ENCODE measurements at regions not wholly inside any gene's neighbourhood (a gene's known extent, or its start where the extent isn't known, plus 50 kb on each side); places are given as distances from the start of the nearest gene placed in this dataset.

DNA sequence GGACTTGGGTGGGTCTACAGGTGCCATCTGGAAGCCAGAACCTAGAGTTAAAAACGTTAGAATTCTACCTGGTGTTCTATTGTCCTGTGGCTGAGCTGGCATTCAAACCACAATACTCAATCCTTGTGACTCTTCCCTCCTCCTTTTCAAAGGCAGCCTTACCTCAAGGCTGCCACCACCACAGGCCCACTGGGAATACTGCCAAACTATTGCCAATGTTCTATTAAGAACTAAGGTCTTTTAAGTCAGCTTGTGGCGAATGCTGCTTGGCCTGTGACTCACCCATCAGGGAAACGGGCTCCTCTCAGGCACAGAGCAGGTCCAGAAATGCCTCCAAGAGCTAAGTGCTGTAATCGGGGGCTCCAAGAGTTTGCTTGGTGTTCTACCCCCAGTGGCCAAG, 1008.4 kb downstream of the JRKL start:
- H3K27ac ChIP-seq = no peak overlapping the region
- intact Hi-C loops (cut with DNase I) = no loop called here
- no peak for TF ChIP-seq CTCF (IDR thresholded peaks at IDR 0.05)
- H3K9me3 ChIP-seq = no peaks in the 10 kb centered on the region
- ATAC-seq (no peak), DNase-seq (no peak)
- no peaks in the 10 kb centered on the region for H3K27me3 ChIP-seq
- H3K4me3 ChIP-seq = no peak overlapping the region
- no peaks in the 10 kb centered on the region for H3K36me3 ChIP-seq
- H3K4me1 ChIP-seq = no peaks in the 10 kb centered on the region

- Histone ChIP-seq H3K27ac (no peak overlapping the region), H3K9me3 (peaks cover 6% of the 10 kb centered on the region), H3K4me3 (no peak overlapping the region), H3K4me1 (no peaks in the 10 kb centered on the region), H3K36me3 (no peaks in the 10 kb centered on the region), H3K27me3 (no peaks in the 10 kb centered on the region)
- no peak for TF ChIP-seq CTCF (IDR thresholded peaks at IDR 0.05)
- intact Hi-C loops (cut with DNase I) = no loop called here
- ATAC-seq (peak; percentile 27), DNase-seq (peak; percentile 31)
Measured at GRCh38 chr11:97409141-97409540, 1019.3 kb downstream of the JRKL start.

- DNase-seq (no peak), ATAC-seq (no peak)
- Histone ChIP-seq H3K4me1 (no peaks in the 10 kb centered on the region), H3K27ac (no peak overlapping the region), H3K4me3 (no peak overlapping the region), H3K9me3 (peaks cover 6% of the 10 kb centered on the region), H3K27me3 (no peaks in the 10 kb centered on the region), H3K36me3 (no peaks in the 10 kb centered on the region)
- intact Hi-C loops (cut with DNase I) = no loop called here
- TF ChIP-seq CTCF (IDR thresholded peaks at IDR 0.05) = no peak
Measured at GRCh38 chr11:97414801-97415200, 1025.0 kb downstream of the JRKL start.

DNA sequence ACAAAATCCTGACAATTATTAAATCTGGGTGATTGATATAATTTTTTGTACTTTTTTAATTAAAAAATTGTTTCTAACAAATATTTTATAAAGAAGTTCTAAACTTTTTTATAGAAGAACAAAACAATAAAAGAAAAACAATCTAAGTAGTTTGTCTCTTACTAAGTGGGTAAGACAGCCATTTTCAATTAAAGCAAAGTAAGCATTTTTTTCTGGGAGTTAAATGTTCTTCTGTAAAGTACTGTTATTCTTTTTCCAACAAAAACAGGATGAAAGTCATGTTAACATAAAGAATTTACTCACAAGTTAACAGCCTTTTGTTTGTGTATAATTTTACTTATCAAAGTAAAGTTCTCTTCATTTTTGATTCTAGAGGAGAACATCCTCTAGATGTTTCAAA, 1029.9 kb downstream of the JRKL start:
- Histone ChIP-seq H3K36me3 (no peaks in the 10 kb centered on the region), H3K9me3 (no peaks in the 10 kb centered on the region), H3K4me3 (no peak overlapping the region), H3K27me3 (no peaks in the 10 kb centered on the region), H3K27ac (no peak overlapping the region), H3K4me1 (no peaks in the 10 kb centered on the region)
- no peak for TF ChIP-seq CTCF (IDR thresholded peaks at IDR 0.05)
- no peak for DNase-seq
- intact Hi-C loops (cut with DNase I) = no loop called here
- ATAC-seq = no peak

- intact Hi-C loops (cut with DNase I) = no loop called here
- no peak for TF ChIP-seq CTCF (IDR thresholded peaks at IDR 0.05)
- no peak for ATAC-seq
Measured at GRCh38 chr11:97428247-97428790, 1038.5 kb downstream of the JRKL start.

DNA sequence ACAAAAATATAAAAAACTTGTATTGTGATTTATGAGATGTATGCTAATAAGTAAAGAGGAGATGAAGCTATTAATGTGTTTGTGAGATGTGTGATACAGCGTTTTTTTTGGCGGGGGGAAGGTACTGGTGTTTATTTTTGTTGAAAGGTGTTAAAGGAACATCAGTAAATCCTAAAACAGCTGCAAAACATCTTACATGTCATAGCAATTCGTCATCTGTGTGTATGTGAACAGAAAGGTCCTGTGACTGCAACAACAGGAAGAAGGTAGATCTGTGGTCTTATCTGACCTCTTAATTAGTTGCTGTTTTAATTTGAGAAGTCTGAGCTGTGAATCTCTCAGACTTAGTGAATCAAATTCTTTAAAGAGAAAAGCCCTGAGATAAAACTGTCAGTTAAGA, 1041.1 kb downstream of the JRKL start:
- Histone ChIP-seq H3K36me3 (no peaks in the 10 kb centered on the region), H3K9me3 (no peaks in the 10 kb centered on the region)
- ATAC-seq = no peak

More at GRCh38 chr11:97428247-97428790, 1038.5 kb downstream of the JRKL start:
- no peaks in the 10 kb centered on the region for H3K36me3 ChIP-seq
- no peaks in the 10 kb centered on the region for H3K27me3 ChIP-seq
- H3K9me3 ChIP-seq = no peaks in the 10 kb centered on the region
- no peak overlapping the region for H3K4me3 ChIP-seq
- no peak for DNase-seq
- H3K4me1 ChIP-seq = no peaks in the 10 kb centered on the region
- H3K27ac ChIP-seq = no peak overlapping the region

More for the DNA sequence above, 1041.1 kb downstream of the JRKL start:
- Histone ChIP-seq H3K4me3 (no peak overlapping the region), H3K27ac (no peak overlapping the region), H3K27me3 (no peaks in the 10 kb centered on the region), H3K4me1 (no peaks in the 10 kb centered on the region)
- TF ChIP-seq CTCF (IDR thresholded peaks at IDR 0.05) = no peak
- intact Hi-C loops (cut with DNase I) = no loop called here
- DNase-seq = no peak

Measured in upper lobe of right lung (tissue), 1 donor.